Hepatic stellate cell (primary cell): ENCODE measurements at regions not wholly inside any gene's neighbourhood (a gene's known extent, or its start where the extent isn't known, plus 50 kb on each side); places are given as distances from the start of the nearest gene placed in this dataset.
A peak's percentile ranks its signal among the peaks of the same experiment; 100 is the strongest.
"Not testable (repeated sequence)": the region's sequence is repeated elsewhere in the genome, so short reads cannot be mapped to it uniquely, and the experiment has no call there.

Experiments used
- DNase-seq: peaks from one replicate; pipeline ENCODE4 v3.0.0; 2011; ENCODE audit warnings: low spot score

DNA sequence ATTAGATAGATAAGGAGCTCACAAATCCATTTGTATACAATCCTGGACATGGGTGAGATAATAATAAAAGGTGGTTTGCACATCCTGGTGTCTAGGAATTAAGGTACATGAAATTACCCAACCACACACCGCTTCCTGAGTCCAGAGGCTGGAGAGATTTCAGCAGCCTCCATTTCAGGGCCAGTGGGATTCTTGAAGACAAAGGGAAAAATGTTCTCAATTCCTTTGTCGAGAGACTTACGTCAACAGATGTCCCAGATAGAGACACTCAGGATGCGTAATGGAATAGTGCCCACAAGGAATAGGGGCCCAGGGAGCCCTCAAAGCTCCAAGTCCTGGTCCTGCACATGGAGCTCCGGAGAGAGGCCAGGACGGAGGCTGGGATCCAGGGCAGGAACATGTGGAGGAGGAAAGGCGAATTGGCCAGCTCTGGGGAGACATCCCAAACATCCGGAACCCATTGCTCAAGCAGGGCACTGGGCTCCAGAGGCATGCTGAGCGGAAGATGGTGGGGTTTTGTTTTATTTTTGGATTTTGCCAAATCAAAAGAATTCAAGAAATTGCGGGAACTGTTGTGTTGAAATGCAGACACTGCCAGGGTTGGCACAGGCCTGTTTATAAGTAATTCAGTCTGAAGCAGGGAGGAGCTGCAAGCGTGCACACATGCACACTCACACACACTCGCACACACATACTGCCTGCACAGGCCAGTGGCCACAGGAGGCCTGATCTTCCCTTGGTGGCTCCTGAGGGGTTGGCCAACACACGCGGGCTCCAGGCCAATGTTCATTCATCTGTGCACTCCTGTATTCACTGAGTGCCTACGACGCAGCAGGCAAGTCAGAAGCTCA is 97.2 kb downstream of the NOG start:
- no peak for DNase-seq

GRCh38 chr17:56694825-56695224 is 101.3 kb downstream of the NOG start:
- no peak for DNase-seq

DNA sequence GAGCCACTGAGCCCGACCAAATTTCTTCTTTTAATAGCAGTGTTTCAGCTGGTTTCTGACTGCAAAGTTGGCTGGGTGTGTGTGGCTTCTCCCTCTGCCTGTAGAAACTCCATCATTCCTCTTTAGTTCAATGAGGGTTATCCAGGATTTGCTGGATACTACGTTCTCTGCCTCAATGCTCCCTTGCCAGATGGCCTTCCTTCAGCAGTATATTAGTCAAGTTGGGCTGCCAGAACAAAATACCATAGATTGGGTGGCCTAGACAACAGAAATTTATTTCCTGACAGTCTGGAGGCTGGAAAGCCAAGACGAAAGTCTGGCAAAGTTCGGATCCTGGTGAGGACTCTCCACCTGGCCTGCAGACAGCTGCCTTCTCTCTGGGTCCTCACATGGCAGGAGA is 103.7 kb downstream of the NOG start:
- DNase-seq: no peak

DNA sequence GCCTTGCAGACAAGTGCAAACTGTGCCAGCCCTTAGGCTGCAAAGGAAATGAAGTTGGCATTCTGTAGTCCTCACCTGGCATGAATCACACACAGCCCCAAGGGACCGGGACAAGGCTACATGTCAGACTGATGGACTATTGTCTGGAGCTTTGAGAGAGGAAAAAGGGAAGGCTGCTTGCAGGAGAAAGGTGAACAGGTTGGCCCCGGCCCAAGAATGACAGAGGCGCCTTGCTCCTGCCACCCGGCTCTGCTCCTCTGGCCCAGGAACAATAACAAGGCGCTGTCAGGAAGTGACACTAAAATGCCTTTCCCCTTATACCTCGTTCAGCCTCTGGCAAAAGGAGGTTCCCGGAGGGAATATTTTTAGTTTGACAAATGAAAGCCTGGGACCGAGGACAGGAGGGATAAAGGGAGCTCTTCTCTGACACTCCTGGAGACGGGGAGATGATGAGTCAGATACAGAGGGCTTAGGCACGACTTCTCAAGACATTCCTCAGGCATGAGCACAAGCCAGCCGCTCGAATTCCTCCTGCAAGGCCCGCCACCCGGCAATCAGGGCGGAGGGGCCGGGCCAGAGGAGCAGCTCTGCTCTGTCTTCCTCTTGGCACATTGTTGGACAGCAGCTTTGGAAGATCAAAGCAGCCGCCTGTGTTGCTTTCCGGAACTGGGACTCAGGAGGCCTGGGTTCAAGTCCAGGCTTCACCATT is 105.8 kb downstream of the NOG start:
- DNase-seq: peak; percentile 96

DNA sequence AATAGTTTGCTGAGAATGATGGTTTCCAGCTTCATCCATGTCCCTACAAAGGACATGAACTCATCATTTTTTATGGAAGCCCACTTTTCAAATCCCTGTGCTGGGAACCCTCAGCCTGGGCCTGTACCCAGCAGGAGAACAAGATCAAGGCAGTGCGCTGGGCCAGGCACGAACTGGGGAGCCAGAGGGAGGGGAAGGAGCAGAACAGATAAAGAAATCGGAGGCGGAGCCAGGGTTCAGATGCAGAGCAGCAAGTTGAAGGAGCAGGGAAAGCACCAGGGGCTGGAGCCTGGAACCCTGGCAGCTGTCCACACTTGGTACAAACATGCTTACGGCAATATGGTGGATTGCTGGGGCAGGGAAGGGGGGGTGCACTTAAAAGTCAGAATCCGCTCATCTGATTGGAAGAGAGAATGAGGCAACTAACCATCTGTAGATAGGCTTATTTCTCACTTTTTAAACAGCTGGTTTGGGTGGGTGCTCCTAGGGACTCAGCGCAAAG is 107.5 kb downstream of the NOG start:
- no peak for DNase-seq

- DNase-seq: no peak
These were observed 114.1 kb downstream of the NOG start for GRCh38 chr17:56707312-56708219.

- DNase-seq: no peak
These were observed 114.7 kb downstream of the NOG start for GRCh38 chr17:56708220-56708558.

DNA sequence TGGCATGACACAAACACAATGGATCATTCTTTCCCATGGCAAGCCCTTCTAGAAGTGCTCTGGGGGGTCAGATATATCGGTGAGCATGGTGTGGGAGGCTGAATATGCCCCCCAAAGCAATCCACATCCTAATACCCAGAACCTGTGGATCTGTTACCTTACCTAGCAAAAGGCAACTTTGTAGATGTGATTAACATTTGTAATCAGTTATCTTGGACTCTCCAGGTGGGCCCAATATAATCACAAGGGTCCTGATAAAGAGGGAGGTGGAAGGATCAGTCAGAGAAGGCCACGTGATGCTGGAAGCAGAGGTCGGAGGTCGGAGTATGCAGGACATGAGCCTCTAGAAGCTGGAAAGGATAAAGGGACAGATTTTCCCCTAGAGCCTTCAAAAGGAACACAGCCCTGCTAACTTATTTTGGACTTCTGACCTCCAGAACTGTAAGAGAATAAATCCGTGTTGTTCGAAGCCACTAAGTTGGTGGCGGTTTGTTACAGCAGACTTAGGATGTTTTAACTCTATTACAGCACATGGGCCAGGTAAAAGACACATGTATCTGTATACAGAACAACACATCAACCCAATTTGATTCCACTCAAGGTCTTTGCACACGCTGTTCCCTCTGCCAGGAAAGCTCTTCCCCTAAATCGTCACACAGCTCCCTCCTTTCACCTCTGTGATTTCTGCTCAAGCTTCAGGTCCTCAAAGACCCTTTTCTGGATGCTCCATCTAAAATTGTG is 115.3 kb downstream of the NOG start:
- no peak for DNase-seq

DNA sequence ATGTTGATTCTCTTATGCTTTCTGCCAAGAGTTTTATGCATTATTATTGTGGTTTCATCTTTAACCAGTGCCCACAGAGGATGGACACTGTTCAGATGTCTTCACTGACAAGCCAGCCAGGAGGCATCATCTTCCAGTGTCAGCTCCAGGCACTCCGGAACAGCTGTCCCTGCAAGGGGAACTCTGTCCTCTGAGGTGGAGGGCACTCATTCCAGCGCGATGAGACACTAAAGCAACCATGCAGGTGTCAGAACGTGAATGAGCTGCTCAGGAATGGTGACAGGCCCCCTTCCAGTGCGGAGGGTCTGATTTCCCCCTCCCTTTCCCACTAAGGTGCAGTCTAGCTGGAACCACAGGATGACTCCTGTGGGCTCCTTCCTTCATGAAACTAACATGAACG is 117.5 kb downstream of the NOG start:
- DNase-seq: no peak

GRCh38 chr17:56715613-56716357 is 117.9 kb downstream of the C17orf67 start:
- DNase-seq: peak; percentile 77

- DNase-seq: no peak
These were observed 116.2 kb downstream of the C17orf67 start for GRCh38 chr17:56717471-56717870.

DNA sequence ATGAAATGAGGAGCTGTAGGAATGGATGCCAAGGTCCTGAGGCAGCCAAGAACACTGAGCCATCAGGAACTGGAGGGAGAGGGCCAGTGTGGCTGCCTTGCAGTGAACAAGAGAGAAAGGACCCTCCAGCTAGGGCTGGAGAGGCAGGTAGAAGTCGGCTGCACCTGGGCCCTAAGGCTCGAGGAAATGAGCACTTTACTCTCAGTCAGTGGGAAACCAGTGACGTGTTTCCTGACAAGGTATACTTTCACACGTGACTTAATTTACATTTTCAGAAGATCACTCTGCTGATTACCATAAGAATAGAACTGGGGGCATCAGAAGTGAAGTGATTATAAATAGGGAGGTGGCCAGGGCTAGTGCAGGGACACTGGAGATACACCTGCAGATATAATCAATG is 115.2 kb downstream of the C17orf67 start:
- DNase-seq: no peak

DNA sequence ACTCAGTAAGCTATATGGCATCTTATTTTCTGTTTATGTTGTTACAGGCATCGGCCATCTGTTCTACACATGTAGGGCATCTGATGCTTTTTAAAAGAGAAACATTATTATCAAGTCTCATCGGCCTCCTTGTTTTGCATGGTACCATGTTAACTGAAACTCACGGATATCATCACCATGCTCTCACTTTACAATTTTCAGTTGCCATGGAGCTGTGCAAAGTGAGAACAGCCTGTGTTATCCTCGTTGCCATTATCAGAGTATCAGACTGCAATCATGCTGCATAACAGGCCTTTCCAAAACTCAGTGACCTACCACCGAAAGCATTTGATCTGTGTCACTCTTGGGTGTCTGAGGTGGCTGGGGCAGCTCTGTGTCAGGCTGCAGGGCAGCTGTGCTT is 110.3 kb downstream of the C17orf67 start:
- DNase-seq: no peak

GRCh38 chr17:56724664-56725063 is 109.1 kb downstream of the C17orf67 start:
- DNase-seq: no peak

- DNase-seq: no peak
These were observed 108.6 kb downstream of the C17orf67 start for GRCh38 chr17:56725144-56725543.

DNA sequence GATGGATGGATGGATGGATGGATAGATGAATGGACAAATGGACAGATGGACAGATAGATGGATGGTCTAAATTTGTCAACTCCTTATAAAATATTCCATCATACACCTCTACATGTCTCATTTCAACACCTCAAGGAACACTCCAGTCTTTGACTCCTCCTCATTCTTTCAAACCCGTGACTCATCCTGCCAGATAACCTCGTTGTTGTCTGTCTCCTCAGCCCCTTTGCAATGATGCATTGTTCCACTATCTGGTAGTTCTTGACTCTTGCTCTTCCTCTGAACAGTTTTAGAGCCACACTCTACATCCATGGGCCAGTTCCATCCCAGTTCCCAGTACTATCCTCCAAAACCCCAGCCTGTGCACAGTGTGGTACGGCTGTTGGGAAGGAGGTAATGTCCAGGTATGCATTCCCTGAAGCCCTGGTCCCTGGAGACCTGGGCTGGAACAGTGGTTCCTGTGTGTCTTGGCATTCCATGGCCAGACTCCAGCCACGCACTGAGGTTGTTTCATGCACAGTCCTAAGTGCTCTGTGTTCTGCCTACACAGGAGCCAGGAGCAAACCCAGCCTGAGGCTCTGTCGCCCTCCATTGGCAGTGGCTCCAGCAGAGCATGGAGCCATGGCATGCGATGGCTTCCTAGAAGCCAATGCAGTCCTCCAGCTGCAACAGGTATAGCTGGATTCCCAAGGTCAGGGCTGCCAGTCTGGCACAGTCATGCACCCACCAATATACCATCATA is 105.7 kb downstream of the C17orf67 start:
- no peak for DNase-seq

DNA sequence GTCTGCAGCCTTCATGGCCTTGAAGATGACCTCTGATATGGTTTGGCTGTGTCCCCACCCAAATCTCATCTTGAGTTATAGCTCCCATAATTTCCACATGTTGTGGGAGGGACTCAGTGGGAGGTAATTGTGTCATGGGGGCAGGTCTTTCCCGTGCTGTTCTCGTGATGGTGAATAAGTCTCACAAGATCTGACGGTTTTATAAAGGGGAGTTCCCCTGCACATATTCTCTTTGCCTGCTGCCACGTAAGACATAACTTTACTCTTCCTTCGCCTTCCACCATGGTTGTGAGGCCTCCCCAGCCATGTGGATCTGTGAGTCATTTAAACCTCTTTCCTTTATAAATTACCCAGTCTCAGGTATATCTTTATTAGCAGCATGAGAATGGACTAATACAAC is 102.6 kb downstream of the C17orf67 start:
- not testable (repeated sequence) for DNase-seq

DNA sequence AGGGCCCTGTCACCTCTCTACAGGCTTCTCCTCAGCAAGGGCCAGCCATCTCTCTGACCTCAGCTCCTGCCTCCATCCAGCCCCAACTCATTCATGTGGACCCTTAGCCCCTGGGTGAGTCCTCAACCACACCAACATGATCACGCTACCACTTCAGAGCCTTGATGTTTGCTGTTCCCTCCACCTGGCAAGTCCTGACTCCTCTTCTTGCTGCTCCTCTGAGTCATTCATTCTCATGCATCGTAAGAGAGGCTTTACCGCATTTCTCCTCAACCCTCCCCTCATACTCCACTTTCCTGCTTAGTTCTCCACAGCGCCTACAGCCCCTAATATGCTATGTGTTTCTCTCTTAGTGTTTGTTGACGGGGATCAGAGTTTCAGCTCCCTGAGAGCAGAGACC is 99.9 kb downstream of the C17orf67 start:
- DNase-seq: no peak

DNA sequence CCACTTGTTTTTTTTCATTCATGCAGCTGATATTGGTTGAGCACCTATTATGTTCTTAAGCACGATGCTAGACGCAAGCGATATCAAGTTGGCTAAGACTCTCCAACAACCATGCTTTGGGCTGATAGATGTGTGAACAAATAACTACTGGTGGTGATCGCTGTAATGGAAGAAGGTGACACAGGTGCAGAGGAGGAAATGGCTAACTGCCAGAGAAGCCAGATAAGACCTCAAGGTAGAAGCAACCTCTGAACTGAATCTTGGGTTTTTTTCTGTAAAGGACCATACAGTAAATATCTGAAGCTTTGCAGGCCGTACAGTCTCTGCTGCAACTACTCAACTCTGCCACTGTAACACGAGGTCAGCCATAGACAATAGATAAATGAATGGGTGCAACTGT is 97.9 kb downstream of the C17orf67 start:
- no peak for DNase-seq
